AG10803 (cell line): ENCODE measurements at regions not wholly inside any gene's neighbourhood (a gene's known extent, or its start where the extent isn't known, plus 50 kb on each side); places are given as distances from the start of the nearest gene placed in this dataset.

ENCODE experiments used
- DNase-seq: peaks from one replicate; pipeline ENCODE4 v3.0.0; 2010; ENCODE audit warnings: low read depth
- H3K4me3 ChIP-seq: 2 replicates; pipeline ENCODE4 v1.5.1; 2011; ENCODE audit warnings: mild to moderate bottlenecking, low read length, control low read depth
- TF ChIP-seq, protein P1 (sequence below): conservative IDR thresholded peaks from 2 replicates; pipeline ENCODE4 v1.5.1; 2011; ENCODE audit warnings: mild to moderate bottlenecking, low read length, control low read depth, inconsistent platforms

DNA sequence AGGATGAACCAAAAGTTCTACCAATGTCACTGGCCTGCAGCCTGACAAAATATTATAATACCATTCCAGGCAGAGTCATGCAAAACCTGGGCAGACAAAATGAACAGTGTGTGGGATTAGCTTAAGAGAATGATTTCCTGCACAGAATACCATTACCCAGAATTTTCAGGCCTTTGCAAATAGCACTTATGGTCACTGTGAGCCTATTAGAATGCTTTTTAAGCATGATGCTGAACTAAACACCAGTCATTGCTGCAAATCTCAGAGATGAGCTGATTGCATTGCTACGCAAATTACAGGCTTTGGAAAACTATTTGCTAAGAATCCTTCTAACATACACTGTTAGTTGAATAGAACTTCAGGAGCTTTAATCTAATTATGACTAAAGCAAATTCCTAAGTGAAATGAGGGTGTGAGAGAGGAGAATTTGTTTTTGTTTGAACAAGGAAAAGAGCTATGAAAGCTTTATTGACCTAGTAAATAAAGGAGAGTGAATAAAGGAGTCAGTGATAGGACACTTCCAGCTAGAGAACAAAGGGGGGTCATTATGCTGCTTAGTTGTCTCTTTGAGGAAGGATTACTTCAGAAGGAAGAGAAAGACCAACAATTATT, 398.8 kb downstream of the HS3ST3B1 start:
- H3K4me3 ChIP-seq = no peak overlapping the region
- no peak for DNase-seq
- TF ChIP-seq, protein P1, sequence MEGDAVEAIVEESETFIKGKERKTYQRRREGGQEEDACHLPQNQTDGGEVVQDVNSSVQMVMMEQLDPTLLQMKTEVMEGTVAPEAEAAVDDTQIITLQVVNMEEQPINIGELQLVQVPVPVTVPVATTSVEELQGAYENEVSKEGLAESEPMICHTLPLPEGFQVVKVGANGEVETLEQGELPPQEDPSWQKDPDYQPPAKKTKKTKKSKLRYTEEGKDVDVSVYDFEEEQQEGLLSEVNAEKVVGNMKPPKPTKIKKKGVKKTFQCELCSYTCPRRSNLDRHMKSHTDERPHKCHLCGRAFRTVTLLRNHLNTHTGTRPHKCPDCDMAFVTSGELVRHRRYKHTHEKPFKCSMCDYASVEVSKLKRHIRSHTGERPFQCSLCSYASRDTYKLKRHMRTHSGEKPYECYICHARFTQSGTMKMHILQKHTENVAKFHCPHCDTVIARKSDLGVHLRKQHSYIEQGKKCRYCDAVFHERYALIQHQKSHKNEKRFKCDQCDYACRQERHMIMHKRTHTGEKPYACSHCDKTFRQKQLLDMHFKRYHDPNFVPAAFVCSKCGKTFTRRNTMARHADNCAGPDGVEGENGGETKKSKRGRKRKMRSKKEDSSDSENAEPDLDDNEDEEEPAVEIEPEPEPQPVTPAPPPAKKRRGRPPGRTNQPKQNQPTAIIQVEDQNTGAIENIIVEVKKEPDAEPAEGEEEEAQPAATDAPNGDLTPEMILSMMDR = no peak

DNA sequence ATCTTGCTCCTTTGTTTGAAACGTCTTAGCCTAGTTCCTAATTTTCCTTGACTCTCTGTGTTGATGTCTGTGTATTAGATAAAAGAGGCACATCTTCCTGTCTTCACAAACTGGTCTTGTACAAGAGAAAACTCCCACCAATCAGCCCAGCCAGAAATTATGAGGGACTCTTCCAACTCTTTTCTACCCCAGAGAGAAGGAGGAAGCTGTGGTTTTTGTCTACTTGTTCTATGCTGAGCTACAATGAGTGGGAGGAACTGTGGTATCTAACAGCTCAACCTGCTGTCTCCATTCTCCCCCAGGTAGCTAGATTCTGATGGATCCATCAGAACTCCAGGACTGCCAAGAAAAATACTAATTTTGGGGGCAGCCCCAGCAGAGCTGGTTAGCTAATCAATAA, 392.5 kb downstream of the HS3ST3B1 start:
- H3K4me3 ChIP-seq = no peak overlapping the region
- no peak for DNase-seq
- TF ChIP-seq, protein P1 = no peak

DNA sequence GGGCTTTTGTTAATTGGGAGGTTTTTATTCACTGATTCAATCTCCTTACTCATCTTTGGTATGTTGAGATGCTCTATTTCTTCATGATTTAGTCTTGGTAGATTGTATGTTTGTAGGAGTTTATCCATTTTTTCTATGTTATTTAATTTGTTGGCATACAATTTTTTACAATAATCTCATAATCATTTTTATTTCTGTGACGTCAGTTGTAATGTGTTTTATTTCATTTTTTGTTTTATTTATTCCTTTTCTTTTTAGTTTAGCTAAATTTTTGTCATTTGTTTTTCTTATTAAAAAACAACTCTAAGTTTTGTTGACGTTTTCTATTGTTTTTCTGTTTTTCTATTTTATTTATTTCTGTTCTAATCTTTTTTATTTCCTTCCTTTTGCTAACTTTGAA, 389.8 kb downstream of the HS3ST3B1 start:
- DNase-seq = no peak
- H3K4me3 ChIP-seq = no peak overlapping the region
- TF ChIP-seq, protein P1 = no peak

DNA sequence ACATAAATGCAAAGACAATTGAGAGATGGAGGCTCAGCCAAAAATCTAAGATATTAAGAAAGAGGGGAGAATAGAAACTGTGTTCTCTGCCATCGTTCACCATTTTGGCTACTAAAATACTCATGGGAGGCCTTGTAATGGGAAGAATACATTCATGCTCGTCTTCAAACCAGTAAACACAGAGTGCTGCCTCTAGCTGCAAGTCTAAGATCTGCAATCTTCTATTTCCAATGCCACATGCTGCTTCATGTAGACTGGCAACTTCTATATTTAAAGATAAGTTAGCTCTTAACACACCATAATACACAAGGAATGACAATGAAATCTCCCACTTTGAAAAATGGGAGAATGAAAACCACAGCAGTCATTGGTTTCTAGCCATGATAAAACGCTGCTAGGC, 387.3 kb downstream of the HS3ST3B1 start:
- H3K4me3 ChIP-seq = no peak overlapping the region
- no peak for DNase-seq
- TF ChIP-seq, protein P1 = peak; percentile 25; the same call in 1 of the 2 replicates

DNA sequence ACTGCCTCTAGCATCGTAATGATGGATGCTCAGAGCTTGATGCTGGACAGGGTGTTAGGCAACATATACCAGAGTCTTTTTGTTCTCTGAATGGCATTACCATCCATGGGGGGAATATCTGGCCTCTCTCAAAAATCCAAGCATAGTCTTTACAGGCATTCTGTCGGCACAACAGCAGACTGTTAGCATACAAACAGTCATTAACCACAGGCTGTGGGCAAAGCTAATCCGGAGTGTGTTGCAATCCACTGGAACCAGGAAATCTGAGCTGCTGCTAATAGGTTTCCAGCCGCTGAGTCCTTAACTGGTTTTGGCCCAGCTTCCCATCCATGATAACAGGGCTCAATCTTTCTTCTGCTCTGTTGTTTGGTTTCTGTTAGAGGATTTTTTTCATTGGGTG, 371.9 kb downstream of the HS3ST3B1 start:
- TF ChIP-seq, protein P1 = no peak
- DNase-seq = peak; percentile 81
- H3K4me3 ChIP-seq = no peak overlapping the region

DNA sequence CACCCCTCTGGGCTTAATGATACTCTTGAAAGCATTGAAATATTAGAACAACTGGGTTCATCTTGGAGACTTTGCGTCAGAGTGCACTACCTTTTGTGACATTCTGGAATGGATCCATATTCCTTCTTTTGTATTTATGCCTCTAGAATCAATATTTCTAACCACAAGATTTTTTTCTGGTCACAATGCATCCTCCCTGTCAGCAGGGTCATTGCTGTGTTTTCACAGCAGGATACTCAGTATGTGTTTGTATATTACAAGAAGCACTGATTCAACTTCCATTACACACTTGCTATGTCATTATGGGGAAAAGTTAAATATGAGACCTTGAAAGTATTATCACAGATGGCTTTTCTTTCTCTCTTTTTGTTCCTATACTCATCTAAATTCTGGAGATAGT, 370.0 kb downstream of the HS3ST3B1 start:
- no peak for DNase-seq
- TF ChIP-seq, protein P1 = no peak

DNA sequence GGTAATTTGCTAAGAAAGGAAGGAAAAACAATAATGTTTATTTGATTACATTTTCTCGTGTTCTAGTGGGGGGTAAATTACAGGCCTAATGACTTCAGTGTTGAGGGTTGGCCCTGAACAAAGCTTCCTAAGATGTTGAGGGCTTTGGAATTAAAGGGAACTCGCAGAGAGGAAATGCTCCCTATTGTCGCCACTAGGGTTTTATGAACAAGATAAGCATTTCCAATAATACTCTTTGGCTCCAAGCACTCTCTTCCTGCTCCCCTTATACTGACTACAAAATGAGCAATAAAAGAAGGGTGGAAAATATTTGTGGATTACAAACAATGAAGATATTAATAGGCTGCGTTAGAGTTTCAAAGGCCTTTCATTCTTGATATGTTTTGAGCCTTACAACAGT, 363.6 kb downstream of the HS3ST3B1 start:
- H3K4me3 ChIP-seq = no peak overlapping the region
- TF ChIP-seq, protein P1 = no peak
- DNase-seq = no peak

More for the DNA sequence above, 370.0 kb downstream of the HS3ST3B1 start:
- H3K4me3 ChIP-seq = no peak overlapping the region
